GM18511 (cell line): ENCODE measurements at regions not wholly inside any gene's neighbourhood (a gene's known extent, or its start where the extent isn't known, plus 50 kb on each side); places are given as distances from the start of the nearest gene placed in this dataset.

Experiments
- ATAC-seq: cut with Tn5 transposase; IDR thresholded peaks from one replicate; pipeline ENCODE4 v1.9.1; 2021; ENCODE audit warnings: mild to moderate bottlenecking, moderate library complexity; ENCODE audit not compliant: unreplicated experiment

DNA sequence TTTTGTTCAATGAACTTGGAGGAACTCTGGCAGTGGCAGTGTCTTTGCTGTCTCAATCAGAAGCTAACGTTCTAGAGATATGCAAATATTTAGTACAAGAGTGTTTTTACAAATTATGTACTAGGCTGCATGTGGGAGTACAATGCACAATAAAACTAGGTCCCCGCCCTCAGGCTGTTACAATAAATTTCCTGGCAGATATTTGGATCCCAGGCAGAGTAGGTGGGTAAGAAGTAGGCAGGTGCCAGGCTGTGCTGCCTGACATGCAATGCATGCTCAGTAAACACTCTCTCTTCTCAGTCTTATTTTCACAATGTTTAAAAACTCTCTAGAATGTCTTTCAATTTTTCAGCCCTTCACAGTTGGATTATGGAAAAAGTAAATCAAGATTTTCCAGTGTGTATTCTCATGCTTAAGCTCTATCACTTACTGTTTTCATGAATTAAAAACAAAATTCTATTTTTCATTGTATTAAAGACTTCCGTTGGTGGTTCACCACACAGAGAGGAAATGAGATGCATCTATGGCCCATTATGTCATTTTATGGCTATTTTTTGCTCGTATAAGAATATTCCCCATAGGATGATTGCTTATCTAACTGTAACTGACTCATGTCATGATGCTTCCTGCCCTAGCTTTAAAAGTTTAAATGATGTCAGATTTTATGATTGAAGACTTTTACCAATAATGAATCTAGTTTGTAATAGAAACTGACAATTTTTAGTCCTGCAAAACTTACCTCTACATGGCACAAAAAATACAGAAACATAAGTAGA is 346.1 kb downstream of the RND3 start:
- no peak for ATAC-seq

DNA sequence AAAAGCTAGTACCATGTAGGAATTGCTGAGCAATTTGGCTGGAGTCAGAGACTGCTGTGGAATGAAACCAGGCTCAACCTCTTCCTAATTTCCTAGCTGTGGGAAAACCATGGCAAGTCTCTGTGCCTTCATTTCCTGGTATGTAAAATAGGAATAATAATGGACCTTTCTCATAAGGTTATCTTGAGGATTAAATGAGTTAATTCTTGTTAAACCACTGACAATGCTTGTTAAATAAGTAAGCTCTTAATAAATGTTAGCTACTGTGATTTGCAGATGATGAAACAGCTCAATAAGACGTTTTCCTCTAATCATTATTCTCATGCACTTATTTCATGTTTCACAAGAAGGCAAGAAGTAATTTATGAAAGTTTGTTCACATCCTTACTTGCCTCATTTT is 346.7 kb downstream of the RND3 start:
- no peak for ATAC-seq

DNA sequence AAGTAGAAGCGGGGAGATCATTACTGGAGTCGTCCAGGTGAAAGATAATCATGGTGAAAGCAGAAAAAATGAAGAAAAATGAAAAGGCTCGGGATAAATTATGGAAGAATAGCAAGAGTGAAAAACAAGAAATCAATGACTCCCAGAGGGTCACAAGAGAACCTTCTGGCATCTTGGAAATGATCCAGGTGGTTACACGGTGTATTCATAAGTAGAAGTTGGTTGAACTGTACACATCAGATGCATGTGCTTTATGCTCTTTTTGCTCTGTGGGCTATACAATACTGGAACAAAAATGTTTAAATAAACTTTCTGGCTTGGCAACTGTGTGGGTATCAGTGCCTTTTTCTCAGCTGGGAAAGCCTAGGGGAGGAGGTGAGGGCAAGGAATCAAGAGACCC is 348.9 kb downstream of the RND3 start:
- no peak for ATAC-seq

DNA sequence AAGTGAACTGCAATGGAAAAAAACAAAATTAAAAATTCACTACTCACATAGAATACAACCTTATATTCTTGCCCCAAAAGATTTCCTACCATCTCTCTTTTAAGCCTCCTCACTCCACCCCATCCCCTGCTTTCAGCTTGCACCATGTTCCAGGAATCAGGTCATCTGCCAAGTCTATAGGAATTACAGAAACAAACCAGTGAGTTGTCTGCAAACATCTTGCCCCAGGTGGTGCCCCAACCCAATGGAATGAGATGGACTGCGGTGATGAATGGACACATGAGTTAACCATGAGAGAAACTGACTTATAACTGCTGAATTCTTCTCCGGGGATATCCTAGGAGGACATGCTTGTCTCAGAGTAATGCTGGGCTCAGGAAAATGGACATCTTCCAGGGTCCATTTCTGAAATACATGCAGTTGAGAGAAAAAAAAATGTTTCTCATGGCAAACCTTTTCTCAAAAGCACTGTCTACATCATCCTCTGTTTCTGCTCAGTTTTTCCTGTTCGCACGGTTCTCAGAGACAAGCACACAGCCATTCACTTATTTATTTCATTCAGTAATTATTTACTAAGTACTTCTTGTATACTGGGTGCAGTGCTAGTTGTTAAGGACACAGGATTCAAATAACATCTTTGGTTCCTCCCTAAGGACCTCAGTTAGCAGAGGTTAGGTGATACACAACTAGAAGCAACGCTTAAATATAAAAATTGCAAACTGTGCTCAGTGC is 350.0 kb downstream of the RND3 start:
- ATAC-seq: no peak

DNA sequence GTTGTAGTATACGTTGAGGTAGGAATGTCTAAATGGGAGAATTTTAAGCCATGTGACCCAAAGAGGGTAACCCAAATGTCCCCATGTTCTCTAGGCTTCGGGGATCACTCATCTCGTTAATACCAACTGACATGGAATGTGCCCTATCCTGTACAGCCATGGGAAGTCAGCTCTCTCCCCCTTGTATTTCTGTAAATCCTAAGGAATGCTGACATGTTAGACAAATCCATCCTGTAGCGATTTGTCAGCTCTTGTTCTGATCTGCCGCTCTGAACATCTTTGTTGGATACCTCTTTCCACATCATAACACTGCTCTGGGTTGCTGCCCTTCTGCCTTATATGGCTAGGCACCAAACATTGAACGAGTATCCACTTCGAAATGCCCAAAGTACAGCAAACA is 350.6 kb downstream of the RND3 start:
- ATAC-seq: no peak

DNA sequence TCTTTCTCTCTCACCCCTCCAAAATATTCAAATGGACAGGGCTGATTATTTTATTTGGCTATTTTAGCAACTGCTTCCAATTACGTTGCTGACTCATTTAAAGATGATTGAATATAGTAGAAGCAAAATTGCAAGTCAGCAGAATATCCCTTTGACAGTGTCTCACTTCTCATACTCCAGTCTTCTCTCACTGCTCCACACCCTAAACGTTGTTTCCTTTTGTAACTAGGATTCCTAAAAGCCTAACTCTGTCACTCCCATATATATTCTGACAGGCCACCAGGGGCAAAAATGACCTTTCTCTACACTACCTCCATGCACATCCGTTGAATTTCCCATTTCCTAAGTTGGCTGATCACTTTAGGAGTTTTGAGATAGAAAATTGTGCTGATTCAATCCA is 351.1 kb downstream of the RND3 start:
- no peak for ATAC-seq

DNA sequence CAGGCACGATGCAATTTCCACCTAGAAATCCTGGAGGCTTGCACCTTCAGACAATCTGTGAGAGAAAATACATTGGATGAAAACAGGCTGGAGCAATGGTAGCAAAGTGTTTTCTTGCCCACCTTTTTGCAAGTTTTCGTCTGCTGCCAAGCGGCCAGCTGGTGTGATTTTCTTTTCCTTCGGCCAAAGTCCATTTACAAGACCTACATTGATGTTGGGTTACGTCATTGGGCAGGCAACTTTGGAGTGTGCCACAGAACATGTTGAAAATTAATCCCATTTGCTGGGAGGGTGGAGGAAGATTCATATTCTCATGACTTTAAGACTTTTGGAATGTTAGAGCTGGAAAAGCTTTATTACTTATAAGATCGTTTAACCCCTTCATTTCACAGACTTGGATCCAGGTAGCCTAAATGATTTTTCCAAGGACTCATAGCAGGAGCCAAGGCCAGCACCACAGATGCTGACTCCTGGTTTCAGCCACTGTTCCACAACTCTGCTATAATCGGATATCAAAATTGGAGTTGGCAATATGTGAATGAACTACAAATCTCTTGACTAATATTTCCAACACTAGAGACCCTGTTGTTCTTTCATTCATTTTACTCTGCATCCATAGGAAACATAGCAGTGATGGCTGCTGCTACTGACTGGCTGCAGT is 352.1 kb downstream of the RND3 start:
- ATAC-seq: no peak

DNA sequence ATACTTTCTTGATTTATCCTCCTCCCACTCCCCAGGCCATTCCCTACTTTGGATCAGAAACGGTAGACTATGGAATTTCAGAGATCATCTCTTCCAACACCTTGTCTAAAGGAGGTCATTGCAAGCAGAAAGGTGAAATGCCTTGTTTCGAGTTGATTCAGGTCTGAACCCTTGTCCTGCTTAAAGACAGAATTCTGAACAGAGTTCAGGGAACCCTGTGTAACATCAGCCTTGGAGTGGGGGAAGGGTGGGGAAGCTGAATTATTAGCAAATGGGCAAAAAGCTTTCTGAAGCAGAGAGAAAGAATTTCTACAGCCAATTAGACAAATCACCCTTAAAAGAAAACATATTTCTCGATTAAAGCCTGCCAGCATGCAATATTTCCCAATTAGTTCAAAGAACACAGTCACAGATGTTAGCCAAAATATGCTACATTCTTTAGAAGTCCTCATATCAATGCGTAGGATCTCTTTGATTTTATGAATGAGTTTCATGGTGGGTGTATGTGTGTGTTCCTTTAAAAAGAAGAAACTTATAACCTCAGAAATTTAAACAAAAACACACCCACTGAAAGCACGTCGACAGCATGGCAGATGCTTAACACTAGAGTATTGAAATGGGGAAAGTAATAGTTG is 353.1 kb downstream of the RND3 start:
- no peak for ATAC-seq

DNA sequence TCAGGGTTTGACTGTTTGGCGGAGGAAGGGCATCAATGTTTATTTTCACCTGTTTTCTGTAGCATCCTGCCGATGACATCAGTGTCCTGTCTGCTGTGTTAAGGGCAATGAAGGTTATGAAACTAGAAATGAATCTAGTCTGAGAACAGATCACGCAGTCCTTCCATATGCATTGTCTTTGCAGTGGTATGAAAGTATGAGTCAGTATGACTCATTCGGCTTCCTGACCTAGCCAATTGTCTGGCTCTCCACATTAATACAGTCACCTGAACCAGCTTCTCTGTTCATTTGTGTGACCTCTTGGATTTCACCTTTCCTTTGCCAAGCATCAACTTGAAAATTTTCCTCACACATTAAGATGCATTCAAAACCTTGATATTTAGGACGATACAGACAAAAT is 353.8 kb downstream of the RND3 start:
- peak; percentile 98 for ATAC-seq

DNA sequence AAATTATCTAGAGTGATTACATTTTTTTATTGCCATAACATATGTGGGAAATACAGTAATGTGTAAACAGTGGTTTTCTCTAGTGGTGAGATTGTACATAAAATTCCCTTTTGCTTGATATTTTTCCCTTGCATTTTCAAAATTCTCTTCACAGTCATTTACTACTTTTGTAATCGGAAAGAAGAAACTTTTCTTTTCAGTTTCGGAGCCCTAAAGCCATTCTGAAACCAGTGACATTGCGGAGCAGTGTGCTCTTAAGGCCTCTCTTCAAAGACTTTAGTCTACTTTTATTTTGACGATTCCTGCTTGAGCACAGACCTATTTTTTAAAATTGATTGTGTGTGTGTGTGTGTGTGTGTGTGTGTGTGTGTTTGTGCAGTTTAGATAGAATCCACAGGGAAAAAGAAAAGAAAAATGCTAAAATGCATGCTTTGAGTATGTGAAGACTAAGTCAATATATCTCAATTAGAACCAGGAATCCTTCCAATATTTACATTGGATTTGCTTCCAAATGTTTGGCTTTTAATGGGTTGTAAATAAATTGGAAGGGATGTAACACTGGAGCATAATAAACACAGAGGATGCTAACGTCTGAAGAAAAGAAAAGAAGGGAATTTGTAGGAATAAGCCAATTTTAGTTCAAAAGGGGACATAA is 357.4 kb downstream of the RND3 start:
- ATAC-seq: no peak

DNA sequence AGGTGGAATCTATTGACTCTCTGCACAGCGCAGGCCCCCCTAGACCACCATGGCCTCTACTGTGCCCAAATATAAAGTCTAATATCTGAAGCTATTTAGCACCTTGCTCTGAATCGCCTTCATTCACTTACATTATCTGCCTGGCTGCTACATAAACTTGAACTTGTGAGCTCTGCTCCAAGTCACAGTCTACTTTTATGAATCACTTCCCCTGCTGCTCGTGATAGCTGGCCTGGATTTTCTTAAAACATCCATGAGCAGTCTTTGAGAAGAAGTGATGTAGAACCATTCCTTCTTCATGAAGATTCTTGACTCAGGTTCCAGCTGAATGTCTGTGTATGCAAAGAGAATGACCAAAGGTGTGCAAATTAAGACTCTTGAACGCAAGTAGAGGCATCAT is 359.5 kb downstream of the RND3 start:
- ATAC-seq: no peak

DNA sequence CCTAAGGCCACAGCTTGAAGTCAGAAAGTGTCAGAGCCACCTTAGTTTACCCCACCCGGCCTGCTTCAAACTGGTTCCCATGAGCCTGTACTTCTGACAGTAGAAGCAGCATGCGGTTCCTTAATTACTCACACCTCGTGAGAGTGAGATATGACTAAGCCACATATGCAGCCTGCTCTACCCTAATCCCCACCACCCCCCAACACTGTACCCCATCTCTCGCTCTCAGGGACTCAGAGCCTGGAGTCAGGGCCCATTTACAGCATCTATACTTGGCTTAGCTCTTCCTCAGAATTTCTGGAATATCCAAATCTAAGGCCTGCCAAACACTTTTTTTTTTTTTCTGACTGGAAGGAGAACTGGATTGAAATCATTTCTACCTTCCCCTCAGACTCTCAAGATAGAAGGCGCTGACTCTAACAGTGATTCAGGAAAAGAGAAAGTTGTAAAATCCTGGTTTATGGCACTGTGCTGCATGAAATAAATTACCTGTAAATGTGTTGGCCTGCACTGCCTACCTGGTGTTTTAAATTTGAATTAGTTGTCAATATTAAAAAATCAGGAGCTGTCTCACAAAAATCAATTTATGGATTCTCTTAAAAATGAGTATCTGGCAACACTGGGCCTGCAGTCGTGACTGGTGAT is 360.0 kb downstream of the RND3 start:
- ATAC-seq: no peak

DNA sequence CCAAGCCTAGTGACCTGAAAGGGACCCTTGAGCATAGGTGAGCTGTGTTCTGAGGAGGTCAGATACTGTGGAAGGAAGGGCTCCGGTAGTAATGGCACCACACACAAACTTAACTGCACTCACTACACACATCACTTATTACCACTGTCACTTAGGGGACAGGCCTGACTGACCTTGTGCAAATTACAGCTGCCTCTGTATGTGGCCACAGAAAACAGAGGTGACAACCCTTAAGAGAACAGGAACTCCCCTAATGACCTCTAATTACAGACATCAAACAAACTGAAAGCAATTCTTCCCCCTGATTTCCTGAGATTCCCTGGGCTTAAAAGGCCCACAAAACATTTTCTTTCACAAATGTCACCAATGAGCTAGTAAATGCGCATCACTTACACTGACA is 360.6 kb downstream of the RND3 start:
- ATAC-seq: no peak

DNA sequence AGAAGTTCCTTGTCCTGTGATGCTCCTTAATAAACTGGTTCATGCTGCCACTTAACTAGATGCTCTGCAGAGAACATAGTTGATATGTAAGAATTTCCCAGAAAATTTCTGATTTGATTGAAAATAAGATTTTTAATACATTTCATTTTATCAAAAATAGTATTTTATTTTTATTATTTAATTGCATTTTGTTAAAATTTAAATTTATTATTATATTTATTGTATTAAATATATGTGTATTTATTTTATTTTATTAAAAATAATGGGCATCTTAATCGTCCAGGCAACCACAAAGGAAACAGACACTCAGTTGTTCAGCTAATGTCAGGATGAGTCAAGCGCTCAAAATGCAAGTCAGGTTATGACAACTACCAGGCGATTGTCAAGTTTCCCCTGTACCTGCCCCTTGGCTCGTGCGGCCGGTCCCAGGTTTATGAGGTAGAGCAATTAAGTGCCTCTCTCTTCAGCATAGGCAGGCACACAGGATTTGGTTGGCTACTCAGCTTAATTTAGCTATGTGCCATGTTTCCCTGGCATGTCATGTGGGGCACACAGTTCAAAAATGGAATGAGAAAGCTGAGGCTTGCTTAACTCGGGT is 361.2 kb downstream of the RND3 start:
- ATAC-seq: no peak

DNA sequence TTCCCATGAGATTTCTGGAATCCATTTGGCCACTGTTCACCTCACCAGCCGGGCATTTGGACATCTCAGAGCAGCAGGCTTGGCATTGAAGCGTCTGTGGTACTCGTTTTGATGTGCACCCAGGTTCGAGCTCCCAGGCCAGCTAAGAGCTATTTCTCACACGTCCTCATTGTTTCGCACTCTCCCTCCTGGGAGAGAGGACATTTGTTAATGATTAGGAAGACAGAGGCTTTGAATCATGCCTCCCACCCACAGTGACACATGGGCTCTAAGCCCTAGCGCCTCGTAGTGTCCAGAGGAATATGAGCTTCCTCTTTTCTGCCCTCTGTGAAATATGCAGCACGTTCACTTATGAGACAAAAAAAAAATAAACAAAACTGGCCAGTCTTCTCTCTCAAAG is 361.8 kb downstream of the RND3 start:
- peak; percentile 58 for ATAC-seq

DNA sequence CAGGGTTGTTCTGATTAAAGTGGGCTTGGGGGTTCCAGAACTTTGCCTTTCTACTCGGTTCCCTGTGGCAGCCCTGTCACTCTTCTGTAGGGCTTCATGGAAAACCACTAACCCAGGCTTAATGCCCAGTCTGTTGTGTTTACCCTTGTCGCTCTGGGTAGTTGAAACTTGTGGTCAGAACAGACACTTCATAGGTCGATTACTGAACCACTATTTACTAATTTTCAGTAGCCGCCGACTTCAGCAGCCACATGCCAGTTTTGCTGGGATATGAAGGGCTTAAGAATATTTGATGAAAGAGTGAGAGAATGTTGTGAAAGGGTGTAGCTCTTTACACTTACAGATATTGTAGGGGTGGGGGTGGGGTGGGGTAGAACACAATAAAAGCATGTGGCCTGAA is 362.3 kb downstream of the RND3 start:
- ATAC-seq: no peak

DNA sequence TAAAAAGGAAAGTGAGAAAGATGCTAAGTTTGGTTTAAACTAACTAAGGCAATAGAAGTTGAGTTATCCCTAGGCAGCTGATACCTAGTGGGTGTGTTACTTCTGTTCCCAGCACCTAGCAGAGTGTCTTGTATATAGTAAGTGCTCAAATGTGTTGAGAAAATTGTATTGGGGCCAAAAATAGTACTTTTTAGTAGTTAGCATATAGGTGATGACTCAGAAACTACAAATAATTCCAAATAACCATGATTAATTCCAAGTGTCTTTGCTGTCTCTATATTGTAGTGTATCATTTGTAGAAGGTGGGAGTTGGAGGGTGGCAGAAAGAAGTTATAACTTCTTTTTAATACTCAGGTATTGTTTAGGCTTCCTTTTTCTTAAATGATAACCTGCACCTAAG is 362.7 kb downstream of the RND3 start:
- ATAC-seq: no peak

DNA sequence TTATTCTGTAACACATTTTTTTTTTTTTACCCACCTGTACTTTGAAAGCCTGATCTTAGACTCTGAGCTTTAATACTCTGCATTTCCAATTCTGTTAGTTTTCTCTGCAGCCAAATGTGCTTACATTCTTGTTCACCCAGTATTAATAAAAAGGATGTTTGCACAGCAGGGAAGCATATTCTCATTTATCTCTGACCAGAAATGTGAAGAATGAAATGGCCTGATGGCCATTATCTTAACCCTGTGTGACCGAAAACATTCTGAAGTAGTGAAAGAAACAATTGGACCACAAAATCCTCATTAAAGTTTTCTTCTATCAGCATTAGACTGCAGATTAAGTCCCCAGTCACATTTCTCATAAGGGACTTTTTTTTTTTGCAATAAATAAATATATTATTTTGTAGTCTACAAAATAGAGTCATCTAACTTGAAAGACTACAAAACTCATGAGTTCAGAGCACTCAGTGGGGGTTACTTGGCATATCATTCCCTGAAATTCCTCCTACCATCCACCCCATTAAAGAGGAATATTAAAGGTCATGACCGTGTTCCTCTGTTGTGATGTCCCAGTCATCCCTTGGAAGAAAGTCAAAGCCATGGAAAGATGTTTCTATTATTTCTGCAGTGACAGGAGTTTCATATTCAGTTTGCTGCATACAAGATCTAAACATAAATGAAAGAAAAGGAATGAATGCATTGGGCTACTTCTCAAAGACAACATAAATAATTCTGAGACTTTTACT is 364.4 kb downstream of the RND3 start:
- no peak for ATAC-seq

DNA sequence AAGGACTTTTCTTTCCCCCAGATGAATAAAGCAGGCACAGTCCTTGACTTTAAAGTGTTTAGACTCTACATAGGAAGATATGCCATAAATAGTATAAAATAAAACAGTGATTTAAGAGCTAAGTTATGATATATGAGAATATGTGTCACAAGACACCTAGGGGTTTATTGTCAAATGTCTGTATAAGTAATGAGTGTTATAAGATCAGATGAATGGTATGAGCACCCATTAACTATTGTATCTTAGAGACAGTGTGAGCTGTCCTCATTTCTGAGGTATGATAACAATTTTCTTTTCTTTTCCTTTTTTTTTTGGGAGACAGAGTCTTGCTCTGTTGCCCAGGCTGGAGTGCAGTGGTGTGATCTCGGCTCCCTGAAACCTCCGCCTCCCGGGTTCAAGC is 365.3 kb downstream of the RND3 start:
- ATAC-seq: no peak
